Naive thymus-derived CD4-positive, alpha-beta T cell (primary cell): ENCODE measurements at regions not wholly inside any gene's neighbourhood (a gene's known extent, or its start where the extent isn't known, plus 50 kb on each side); places are given as distances from the start of the nearest gene placed in this dataset.

Experiments used
- ATAC-seq: fragments of 150-1000 bp; cut with Tn5 transposase; 2 replicates; pipeline ENCODE4 v1.10.0; 2021; ENCODE audit warnings: mild to moderate bottlenecking, moderate library complexity
- CTCF ChIA-PET: fragments of 350-600 bp; sonication (Branson Sonifier 250); formaldehyde crosslinking; loops from one replicate; lab custom pipeline; 2021; ENCODE audit warnings: antibody characterized with exemption; lab: Charles Lee
- POLR2A ChIA-PET: fragments of 350-600 bp; sonication (Branson Sonifier 250); formaldehyde crosslinking; loops from one replicate; lab custom pipeline; 2021; ENCODE audit warnings: antibody characterized with exemption, inconsistent platforms; lab: Charles Lee
- DNase-seq, 9 donors: peaks; one replicate each; pipeline versions ENCODE4 v3.0.0 to v3.0.0-alpha.2; 2020 to 2022; ENCODE audit warnings: mixed read lengths in 1 of 9
- H3K27ac ChIP-seq: one replicate; pipeline ENCODE4 v1.7.0; 2013; ENCODE audit warnings: mild to moderate bottlenecking, low read depth, low read length, moderate library complexity
- H3K27me3 ChIP-seq, 2 donors: one replicate each; pipeline ENCODE4 v1.7.0; 2013; ENCODE audit warnings: low read length in 2 of 2, mild to moderate bottlenecking in 2 of 2, moderate library complexity in 2 of 2; ENCODE audit not compliant: control insufficient read depth in 2 of 2, insufficient read depth in 2 of 2
- H3K36me3 ChIP-seq, 3 experiments: 1 replicate in 2 of 3; 2 replicates in 1 of 3; pipeline ENCODE4 v1.7.0; 2013; ENCODE audit warnings: low read length in 3 of 3, mild to moderate bottlenecking in 3 of 3, moderate library complexity in 1 of 3; ENCODE audit not compliant: insufficient read depth in 3 of 3, control insufficient read depth in 2 of 3
- H3K4me1 ChIP-seq, 2 donors: one replicate each; pipeline ENCODE4 v1.7.0; 2013; ENCODE audit warnings: low read length in 2 of 2, mild to moderate bottlenecking in 2 of 2, moderate library complexity in 1 of 2; ENCODE audit not compliant: control insufficient read depth in 2 of 2, insufficient read depth in 2 of 2
- H3K4me3 ChIP-seq: 2 replicates; pipeline ENCODE4 v1.7.0; 2013; ENCODE audit warnings: mild to moderate bottlenecking, low read length
- H3K9me3 ChIP-seq, 3 experiments: 1 replicate in 2 of 3; 2 replicates in 1 of 3; pipeline ENCODE4 v1.7.0; 2013; ENCODE audit warnings: low read length in 3 of 3; ENCODE audit not compliant: control insufficient read depth in 2 of 3
- H3K27ac Mint-ChIP-seq, 9 donors: one replicate each; pipeline ENCODE4 v1.8.0; 2020 to 2022; ENCODE audit warnings: mixed read lengths in 9 of 9, mild to moderate bottlenecking in 8 of 9, moderate library complexity in 5 of 9, inconsistent platforms in 2 of 9
- H3K27me3 Mint-ChIP-seq, 5 donors: one replicate each; pipeline ENCODE4 v1.8.0; 2021 to 2022; ENCODE audit warnings: mixed read lengths in 5 of 5, mild to moderate bottlenecking in 1 of 5
- H3K36me3 Mint-ChIP-seq, 5 donors: one replicate each; pipeline ENCODE4 v1.8.0; 2020 to 2022; ENCODE audit warnings: mixed read lengths in 5 of 5, mild to moderate bottlenecking in 3 of 5, inconsistent platforms in 1 of 5
- H3K4me1 Mint-ChIP-seq, 7 donors: one replicate each; pipeline ENCODE4 v1.8.0; 2020 to 2022; ENCODE audit warnings: mixed read lengths in 7 of 7, mild to moderate bottlenecking in 3 of 7, inconsistent platforms in 1 of 7
- H3K4me3 Mint-ChIP-seq, 10 donors: one replicate each; pipeline ENCODE4 v1.8.0; 2020 to 2022; ENCODE audit warnings: mild to moderate bottlenecking in 10 of 10, mixed read lengths in 10 of 10, moderate library complexity in 6 of 10, inconsistent platforms in 2 of 10
- H3K9me3 Mint-ChIP-seq, 11 donors: one replicate each; pipeline ENCODE4 v1.8.0; 2020 to 2022; ENCODE audit warnings: mixed read lengths in 11 of 11, mild to moderate bottlenecking in 4 of 11, inconsistent platforms in 1 of 11, moderate library complexity in 1 of 11
- intact Hi-C, 2 donors: fragments of 100-400 bp; cut with micrococcal nuclease; formaldehyde crosslinking; loops; one replicate each; pipeline ENCODE4 v1.15.1; 2023

GRCh38 chr5:129199308-129199707, 104.8 kb downstream of the ISOC1 start:
- Mint-ChIP-seq H3K4me3 (no peak overlapping the region), H3K9me3 (peaks cover 0 to 1% (median 0%) of the 10 kb centered on the region in 11 donors), H3K27ac (no peak overlapping the region), H3K4me1 (no peaks in the 10 kb centered on the region), H3K27me3 (no peaks in the 10 kb centered on the region), H3K36me3 (no peaks in the 10 kb centered on the region)
- Histone ChIP-seq H3K27me3 (no peaks in the 10 kb centered on the region), H3K27ac (no peak overlapping the region), H3K4me1 (no peaks in the 10 kb centered on the region), H3K36me3 (no peaks in the 10 kb centered on the region), H3K4me3 (no peak overlapping the region), H3K9me3 (no peaks in the 10 kb centered on the region)
- ATAC-seq (no peak), DNase-seq (no peak)
- CTCF ChIA-PET: no interaction called here
- POLR2A ChIA-PET: no interaction called here
- intact Hi-C loops: no loop called here

- H3K9me3 Mint-ChIP-seq: peaks cover 0 to 22% (median 5%) of the 10 kb centered on the region in 11 donors
- no peaks in the 10 kb centered on the region for H3K27me3 ChIP-seq
- POLR2A ChIA-PET: no interaction called here
- H3K36me3 Mint-ChIP-seq: peaks cover 0 to 4% (median 0%) of the 10 kb centered on the region in 5 donors
- H3K36me3 ChIP-seq: no peaks in the 10 kb centered on the region
- H3K4me3 ChIP-seq: no peak overlapping the region
- H3K27ac ChIP-seq: no peak overlapping the region
- no peak overlapping the region for H3K27ac Mint-ChIP-seq
- H3K4me1 ChIP-seq: no peaks in the 10 kb centered on the region
- DNase-seq (no peak), ATAC-seq (no peak)
- no peaks in the 10 kb centered on the region for H3K4me1 Mint-ChIP-seq
- H3K4me3 Mint-ChIP-seq: no peak overlapping the region
- no peaks in the 10 kb centered on the region for H3K9me3 ChIP-seq
- CTCF ChIA-PET: no interaction called here
- peaks cover 0 to 3% (median 0%) of the 10 kb centered on the region in 5 donors for H3K27me3 Mint-ChIP-seq
- intact Hi-C loops: no loop called here
Measured at GRCh38 chr5:129204525-129204924, 110.0 kb downstream of the ISOC1 start.

- CTCF ChIA-PET: no interaction called here
- POLR2A ChIA-PET: no interaction called here
- peaks cover 0 to 8% (median 0%) of the 10 kb centered on the region in 3 experiments for H3K9me3 ChIP-seq
- no peak for DNase-seq
- no peaks in the 10 kb centered on the region for H3K36me3 ChIP-seq
- no peak for ATAC-seq
- H3K9me3 Mint-ChIP-seq: peaks cover 9 to 62% (median 22%) of the 10 kb centered on the region in 11 donors
- H3K4me3 Mint-ChIP-seq: no peak overlapping the region
- no peak overlapping the region for H3K27ac ChIP-seq
- no peak overlapping the region for H3K27ac Mint-ChIP-seq
- H3K4me1 Mint-ChIP-seq: no peaks in the 10 kb centered on the region
- no peaks in the 10 kb centered on the region for H3K4me1 ChIP-seq
- H3K36me3 Mint-ChIP-seq: peaks cover 0 to 3% (median 0%) of the 10 kb centered on the region in 5 donors
- no peaks in the 10 kb centered on the region for H3K27me3 Mint-ChIP-seq
- intact Hi-C loops: no loop called here
- H3K27me3 ChIP-seq: no peaks in the 10 kb centered on the region
- no peak overlapping the region for H3K4me3 ChIP-seq
Measured at GRCh38 chr5:129216001-129216400, 121.5 kb downstream of the ISOC1 start.

GRCh38 chr5:129217179-129217578, 122.6 kb downstream of the ISOC1 start:
- Histone ChIP-seq H3K36me3 (no peaks in the 10 kb centered on the region), H3K4me3 (no peak overlapping the region), H3K27me3 (no peaks in the 10 kb centered on the region), H3K4me1 (no peaks in the 10 kb centered on the region), H3K27ac (no peak overlapping the region), H3K9me3 (peaks cover 0 to 8% (median 0%) of the 10 kb centered on the region in 3 experiments)
- ATAC-seq (no peak), DNase-seq (no peak)
- ChIA-PET POLR2A (no interaction called here), CTCF (no interaction called here)
- intact Hi-C loops: no loop called here
- Mint-ChIP-seq H3K27ac (no peak overlapping the region), H3K4me3 (no peak overlapping the region), H3K4me1 (no peaks in the 10 kb centered on the region), H3K9me3 (peaks cover 2 to 50% (median 14%) of the 10 kb centered on the region in 11 donors), H3K36me3 (peaks cover 0 to 2% (median 0%) of the 10 kb centered on the region in 5 donors), H3K27me3 (no peaks in the 10 kb centered on the region)

GRCh38 chr5:129223178-129223577, 128.6 kb downstream of the ISOC1 start:
- H3K36me3 Mint-ChIP-seq: no peaks in the 10 kb centered on the region
- no peak overlapping the region for H3K4me3 Mint-ChIP-seq
- Histone ChIP-seq H3K27me3 (no peaks in the 10 kb centered on the region), H3K9me3 (no peaks in the 10 kb centered on the region), H3K27ac (no peak overlapping the region), H3K4me3 (no peak overlapping the region), H3K4me1 (no peaks in the 10 kb centered on the region), H3K36me3 (no peaks in the 10 kb centered on the region)
- intact Hi-C loops: no loop called here
- H3K9me3 Mint-ChIP-seq: peaks cover 0 to 1% (median 0%) of the 10 kb centered on the region in 11 donors
- DNase-seq (no peak), ATAC-seq (no peak)
- no peak overlapping the region for H3K27ac Mint-ChIP-seq
- POLR2A ChIA-PET: no interaction called here
- CTCF ChIA-PET: no interaction called here
- H3K4me1 Mint-ChIP-seq: no peaks in the 10 kb centered on the region
- H3K27me3 Mint-ChIP-seq: no peaks in the 10 kb centered on the region

- H3K27ac ChIP-seq: no peak overlapping the region
- ChIA-PET CTCF (no interaction called here), POLR2A (no interaction called here)
- Mint-ChIP-seq H3K4me3 (no peak overlapping the region), H3K9me3 (peaks cover 0 to 9% (median under 1%) of the 10 kb centered on the region in 11 donors), H3K27ac (no peak overlapping the region), H3K36me3 (no peaks in the 10 kb centered on the region), H3K27me3 (peaks cover 0 to 6% (median 0%) of the 10 kb centered on the region in 5 donors), H3K4me1 (no peaks in the 10 kb centered on the region)
- no peaks in the 10 kb centered on the region for H3K36me3 ChIP-seq
- no peaks in the 10 kb centered on the region for H3K27me3 ChIP-seq
- intact Hi-C loops: no loop called here
- DNase-seq (no peak), ATAC-seq (no peak)
- no peaks in the 10 kb centered on the region for H3K4me1 ChIP-seq
- no peaks in the 10 kb centered on the region for H3K9me3 ChIP-seq
- H3K4me3 ChIP-seq: no peak overlapping the region
Measured at GRCh38 chr5:129228577-129228976, 134.0 kb downstream of the ISOC1 start.

- Histone ChIP-seq H3K4me1 (no peaks in the 10 kb centered on the region), H3K36me3 (no peaks in the 10 kb centered on the region), H3K27ac (no peak overlapping the region), H3K4me3 (no peak overlapping the region), H3K27me3 (no peaks in the 10 kb centered on the region), H3K9me3 (no peaks in the 10 kb centered on the region)
- no peak for DNase-seq
- ATAC-seq: no peak
- no peaks in the 10 kb centered on the region for H3K36me3 Mint-ChIP-seq
- H3K27me3 Mint-ChIP-seq: no peaks in the 10 kb centered on the region
- ChIA-PET CTCF (no interaction called here), POLR2A (no interaction called here)
- H3K27ac Mint-ChIP-seq: no peak overlapping the region
- intact Hi-C loops: no loop called here
- H3K4me1 Mint-ChIP-seq: no peaks in the 10 kb centered on the region
- H3K4me3 Mint-ChIP-seq: no peak overlapping the region
- H3K9me3 Mint-ChIP-seq: peaks cover 0 to 3% (median 0%) of the 10 kb centered on the region in 11 donors
Measured at GRCh38 chr5:129241755-129242154, 147.2 kb downstream of the ISOC1 start.
